K562 (cell line): ENCODE measurements at regions not wholly inside any gene's neighbourhood (a gene's known extent, or its start where the extent isn't known, plus 50 kb on each side); places are given as distances from the start of the nearest gene placed in this dataset.

Experiments
- CSDE1 ChIP-seq, 2 experiments: fragments of 450-650 bp; IDR thresholded peaks; 2 replicates each; pipeline ENCODE4 v1.6.1; 2016; ENCODE audit warnings: mild to moderate bottlenecking in 1 of 2
- CTCF ChIP-seq, 3 experiments: IDR thresholded peaks in 2 of 3; conservative IDR thresholded peaks in 1 of 3; 2 replicates each; pipeline ENCODE4 v1.5.1; 2011 to 2012; ENCODE audit warnings: low read length in 3 of 3, mild to moderate bottlenecking in 3 of 3, control low read depth in 2 of 3, improper control_type of control experiment in 1 of 3, inconsistent platforms in 1 of 3, low read depth in 1 of 3, mixed read lengths in 1 of 3, moderate library complexity in 1 of 3; ENCODE audit not compliant: insufficient read depth in 2 of 3
- MEIS2 ChIP-seq: fragments of 450-650 bp; IDR thresholded peaks from 2 replicates; pipeline ENCODE4 v1.6.1; 2014; ENCODE audit warnings: mild to moderate bottlenecking; ENCODE audit not compliant: partially characterized antibody
- U2AF1 ChIP-seq: fragments of 200-400 bp; formaldehyde crosslinking; optimal IDR thresholded peaks from 2 replicates; pipeline ENCODE3; 2017; ENCODE audit warnings: mild to moderate bottlenecking, low read depth, low read length, moderate library complexity
- ZNF121 ChIP-seq: sonication (generic); formaldehyde crosslinking; conservative IDR thresholded peaks from 2 replicates; pipeline ENCODE4 v1.8.0; 2022; ENCODE audit warnings: missing genetic modification reagents
- ZNF668 ChIP-seq: fragments of 250-450 bp; sonication (Bioruptor Pico); IDR thresholded peaks from 2 replicates; pipeline ENCODE4 v1.8.0; 2022; ENCODE audit warnings: mild to moderate bottlenecking, inconsistent platforms
- TF ChIP-seq, protein P1 (sequence below): fragments of 200-800 bp; sonication (Bioruptor generic); IDR thresholded peaks from 2 replicates; pipeline ENCODE4 v1.6.1; 2017; ENCODE audit warnings: missing genetic modification characterization, missing compliant biosample characterization
- TF ChIP-seq, protein P2 (sequence below): fragments of 250-450 bp; sonication (Bioruptor Pico); IDR thresholded peaks from 2 replicates; pipeline ENCODE4 v1.5.0; 2020; ENCODE audit warnings: mild to moderate bottlenecking, borderline replicate concordance
- TF ChIP-seq, protein P3 (sequence below): fragments of 450-650 bp; formaldehyde crosslinking; IDR thresholded peaks from 2 replicates; pipeline ENCODE4 v1.4.0; 2022; ENCODE audit warnings: missing genetic modification characterization
- TF ChIP-seq, protein P4 (sequence below): fragments of 250-450 bp; sonication (Bioruptor Pico); IDR thresholded peaks from 2 replicates; pipeline ENCODE4 v1.8.0; 2022; ENCODE audit warnings: moderate library complexity, mild to moderate bottlenecking, inconsistent platforms
- TF ChIP-seq, protein P5 (sequence below): fragments of 250-450 bp; sonication (Bioruptor Pico); IDR thresholded peaks from 2 replicates; pipeline ENCODE4 v1.5.0; 2021; ENCODE audit warnings: mild to moderate bottlenecking, borderline replicate concordance

GRCh38 chr2:49569176-49569575 lies 414.9 kb upstream of the FSHR start:
- TF ChIP-seq, protein P1, sequence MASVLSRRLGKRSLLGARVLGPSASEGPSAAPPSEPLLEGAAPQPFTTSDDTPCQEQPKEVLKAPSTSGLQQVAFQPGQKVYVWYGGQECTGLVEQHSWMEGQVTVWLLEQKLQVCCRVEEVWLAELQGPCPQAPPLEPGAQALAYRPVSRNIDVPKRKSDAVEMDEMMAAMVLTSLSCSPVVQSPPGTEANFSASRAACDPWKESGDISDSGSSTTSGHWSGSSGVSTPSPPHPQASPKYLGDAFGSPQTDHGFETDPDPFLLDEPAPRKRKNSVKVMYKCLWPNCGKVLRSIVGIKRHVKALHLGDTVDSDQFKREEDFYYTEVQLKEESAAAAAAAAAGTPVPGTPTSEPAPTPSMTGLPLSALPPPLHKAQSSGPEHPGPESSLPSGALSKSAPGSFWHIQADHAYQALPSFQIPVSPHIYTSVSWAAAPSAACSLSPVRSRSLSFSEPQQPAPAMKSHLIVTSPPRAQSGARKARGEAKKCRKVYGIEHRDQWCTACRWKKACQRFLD = no peak
- TF ChIP-seq U2AF1 (no peak), CTCF (IDR thresholded peaks at IDR 0.05 in 2 of 3, conservative IDR thresholded peaks at IDR 0.05 in 1 of 3; ENCODE audit: insufficient read depth in 2 of 3, low read depth in 1 of 3, low read length in 3 of 3) (no peak), CSDE1 (IDR thresholded peaks at IDR 0.05) (no peak), MEIS2 (no peak), ZNF668 (no peak), ZNF121 (no peak)
- TF ChIP-seq, protein P2, sequence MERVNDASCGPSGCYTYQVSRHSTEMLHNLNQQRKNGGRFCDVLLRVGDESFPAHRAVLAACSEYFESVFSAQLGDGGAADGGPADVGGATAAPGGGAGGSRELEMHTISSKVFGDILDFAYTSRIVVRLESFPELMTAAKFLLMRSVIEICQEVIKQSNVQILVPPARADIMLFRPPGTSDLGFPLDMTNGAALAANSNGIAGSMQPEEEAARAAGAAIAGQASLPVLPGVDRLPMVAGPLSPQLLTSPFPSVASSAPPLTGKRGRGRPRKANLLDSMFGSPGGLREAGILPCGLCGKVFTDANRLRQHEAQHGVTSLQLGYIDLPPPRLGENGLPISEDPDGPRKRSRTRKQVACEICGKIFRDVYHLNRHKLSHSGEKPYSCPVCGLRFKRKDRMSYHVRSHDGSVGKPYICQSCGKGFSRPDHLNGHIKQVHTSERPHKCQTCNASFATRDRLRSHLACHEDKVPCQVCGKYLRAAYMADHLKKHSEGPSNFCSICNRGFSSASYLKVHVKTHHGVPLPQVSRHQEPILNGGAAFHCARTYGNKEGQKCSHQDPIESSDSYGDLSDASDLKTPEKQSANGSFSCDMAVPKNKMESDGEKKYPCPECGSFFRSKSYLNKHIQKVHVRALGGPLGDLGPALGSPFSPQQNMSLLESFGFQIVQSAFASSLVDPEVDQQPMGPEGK = no peak
- TF ChIP-seq, protein P3, sequence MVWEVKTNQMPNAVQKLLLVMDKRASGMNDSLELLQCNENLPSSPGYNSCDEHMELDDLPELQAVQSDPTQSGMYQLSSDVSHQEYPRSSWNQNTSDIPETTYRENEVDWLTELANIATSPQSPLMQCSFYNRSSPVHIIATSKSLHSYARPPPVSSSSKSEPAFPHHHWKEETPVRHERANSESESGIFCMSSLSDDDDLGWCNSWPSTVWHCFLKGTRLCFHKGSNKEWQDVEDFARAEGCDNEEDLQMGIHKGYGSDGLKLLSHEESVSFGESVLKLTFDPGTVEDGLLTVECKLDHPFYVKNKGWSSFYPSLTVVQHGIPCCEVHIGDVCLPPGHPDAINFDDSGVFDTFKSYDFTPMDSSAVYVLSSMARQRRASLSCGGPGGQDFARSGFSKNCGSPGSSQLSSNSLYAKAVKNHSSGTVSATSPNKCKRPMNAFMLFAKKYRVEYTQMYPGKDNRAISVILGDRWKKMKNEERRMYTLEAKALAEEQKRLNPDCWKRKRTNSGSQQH (CRISPR knock-in tag) = no peak
- TF ChIP-seq, protein P4, sequence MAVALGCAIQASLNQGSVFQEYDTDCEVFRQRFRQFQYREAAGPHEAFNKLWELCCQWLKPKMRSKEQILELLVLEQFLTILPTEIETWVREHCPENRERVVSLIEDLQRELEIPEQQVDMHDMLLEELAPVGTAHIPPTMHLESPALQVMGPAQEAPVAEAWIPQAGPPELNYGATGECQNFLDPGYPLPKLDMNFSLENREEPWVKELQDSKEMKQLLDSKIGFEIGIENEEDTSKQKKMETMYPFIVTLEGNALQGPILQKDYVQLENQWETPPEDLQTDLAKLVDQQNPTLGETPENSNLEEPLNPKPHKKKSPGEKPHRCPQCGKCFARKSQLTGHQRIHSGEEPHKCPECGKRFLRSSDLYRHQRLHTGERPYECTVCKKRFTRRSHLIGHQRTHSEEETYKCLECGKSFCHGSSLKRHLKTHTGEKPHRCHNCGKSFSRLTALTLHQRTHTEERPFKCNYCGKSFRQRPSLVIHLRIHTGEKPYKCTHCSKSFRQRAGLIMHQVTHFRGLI = no peak
- TF ChIP-seq, protein P5, sequence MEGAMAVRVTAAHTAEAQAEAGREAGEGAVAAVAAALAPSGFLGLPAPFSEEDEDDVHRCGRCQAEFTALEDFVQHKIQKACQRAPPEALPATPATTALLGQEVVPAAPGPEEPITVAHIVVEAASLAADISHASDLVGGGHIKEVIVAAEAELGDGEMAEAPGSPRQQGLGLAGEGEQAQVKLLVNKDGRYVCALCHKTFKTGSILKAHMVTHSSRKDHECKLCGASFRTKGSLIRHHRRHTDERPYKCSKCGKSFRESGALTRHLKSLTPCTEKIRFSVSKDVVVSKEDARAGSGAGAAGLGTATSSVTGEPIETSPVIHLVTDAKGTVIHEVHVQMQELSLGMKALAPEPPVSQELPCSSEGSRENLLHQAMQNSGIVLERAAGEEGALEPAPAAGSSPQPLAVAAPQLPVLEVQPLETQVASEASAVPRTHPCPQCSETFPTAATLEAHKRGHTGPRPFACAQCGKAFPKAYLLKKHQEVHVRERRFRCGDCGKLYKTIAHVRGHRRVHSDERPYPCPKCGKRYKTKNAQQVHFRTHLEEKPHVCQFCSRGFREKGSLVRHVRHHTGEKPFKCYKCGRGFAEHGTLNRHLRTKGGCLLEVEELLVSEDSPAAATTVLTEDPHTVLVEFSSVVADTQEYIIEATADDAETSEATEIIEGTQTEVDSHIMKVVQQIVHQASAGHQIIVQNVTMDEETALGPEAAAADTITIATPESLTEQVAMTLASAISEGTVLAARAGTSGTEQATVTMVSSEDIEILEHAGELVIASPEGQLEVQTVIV = no peak
